Smooth muscle cell (in vitro differentiated cells): ENCODE measurements at regions not wholly inside any gene's neighbourhood (a gene's known extent, or its start where the extent isn't known, plus 50 kb on each side); places are given as distances from the start of the nearest gene placed in this dataset.

Experiments
- DNase-seq: peaks from one replicate; lab custom pipeline; 2025; ENCODE audit not compliant: unreplicated experiment; lab: John Stamatoyannopoulos, UW
- H2AFZ ChIP-seq: fragments of 200-600 bp; sonication (generic); 2 replicates; pipeline ENCODE4 v1.6.0; 2016; ENCODE audit warnings: antibody characterized with exemption, low read depth, mild to moderate bottlenecking
- H3F3A ChIP-seq: fragments of 200-600 bp; sonication (generic); 2 replicates; pipeline ENCODE4 v1.6.0; 2017; ENCODE audit warnings: antibody characterized with exemption, low read depth
- H3K27ac ChIP-seq: fragments of 200-600 bp; sonication (generic); 2 replicates; pipeline ENCODE4 v1.5.1; 2016; ENCODE audit warnings: low read depth, mild to moderate bottlenecking
- H3K27me3 ChIP-seq: fragments of 200-600 bp; sonication (generic); 2 replicates; pipeline ENCODE4 v1.6.1; 2016; ENCODE audit warnings: low read depth, mild to moderate bottlenecking
- H3K36me3 ChIP-seq: fragments of 200-600 bp; sonication (generic); 2 replicates; pipeline ENCODE4 v1.5.1; 2016; ENCODE audit warnings: low read depth
- H3K4me1 ChIP-seq: fragments of 200-600 bp; sonication (generic); 2 replicates; pipeline ENCODE4 v1.5.1; 2016; ENCODE audit warnings: low read depth
- H3K4me2 ChIP-seq: fragments of 200-600 bp; sonication (generic); 2 replicates; pipeline ENCODE4 v1.6.0; 2016; ENCODE audit warnings: mild to moderate bottlenecking
- H3K4me3 ChIP-seq: fragments of 200-600 bp; sonication (generic); 2 replicates; pipeline ENCODE4 v1.5.1; 2016; ENCODE audit warnings: mild to moderate bottlenecking
- H3K79me2 ChIP-seq: fragments of 200-600 bp; sonication (generic); 2 replicates; pipeline ENCODE4 v1.6.0; 2016; ENCODE audit warnings: low read depth, mild to moderate bottlenecking
- H3K9ac ChIP-seq: fragments of 200-600 bp; sonication (generic); 2 replicates; pipeline ENCODE4 v1.6.0; 2016; ENCODE audit warnings: low read depth
- H3K9me3 ChIP-seq: fragments of 200-600 bp; sonication (generic); replicated peaks from 2 replicates; pipeline ENCODE4 v1.5.1; 2016; ENCODE audit warnings: low read depth
- H4K20me1 ChIP-seq: fragments of 200-600 bp; sonication (generic); 2 replicates; pipeline ENCODE4 v1.6.0; 2016; ENCODE audit warnings: low read depth
- WGBS: methylation state at CpG from one replicate; pipeline ENCODE4 v1.1.7; 2016; ENCODE audit warnings: low lambda C conversion rate; 5-methylcytosine and 5-hydroxymethylcytosine counted together
- TF ChIP-seq, protein P1 (sequence below): fragments of 200-600 bp; sonication (generic); IDR thresholded peaks from 2 replicates; pipeline ENCODE4 v1.5.1; 2017; ENCODE audit warnings: borderline replicate concordance, mild to moderate bottlenecking, antibody characterized with exemption; ENCODE audit not compliant: insufficient read depth, poor library complexity, severe bottlenecking

- DNase-seq: no peak
- TF ChIP-seq, protein P1, sequence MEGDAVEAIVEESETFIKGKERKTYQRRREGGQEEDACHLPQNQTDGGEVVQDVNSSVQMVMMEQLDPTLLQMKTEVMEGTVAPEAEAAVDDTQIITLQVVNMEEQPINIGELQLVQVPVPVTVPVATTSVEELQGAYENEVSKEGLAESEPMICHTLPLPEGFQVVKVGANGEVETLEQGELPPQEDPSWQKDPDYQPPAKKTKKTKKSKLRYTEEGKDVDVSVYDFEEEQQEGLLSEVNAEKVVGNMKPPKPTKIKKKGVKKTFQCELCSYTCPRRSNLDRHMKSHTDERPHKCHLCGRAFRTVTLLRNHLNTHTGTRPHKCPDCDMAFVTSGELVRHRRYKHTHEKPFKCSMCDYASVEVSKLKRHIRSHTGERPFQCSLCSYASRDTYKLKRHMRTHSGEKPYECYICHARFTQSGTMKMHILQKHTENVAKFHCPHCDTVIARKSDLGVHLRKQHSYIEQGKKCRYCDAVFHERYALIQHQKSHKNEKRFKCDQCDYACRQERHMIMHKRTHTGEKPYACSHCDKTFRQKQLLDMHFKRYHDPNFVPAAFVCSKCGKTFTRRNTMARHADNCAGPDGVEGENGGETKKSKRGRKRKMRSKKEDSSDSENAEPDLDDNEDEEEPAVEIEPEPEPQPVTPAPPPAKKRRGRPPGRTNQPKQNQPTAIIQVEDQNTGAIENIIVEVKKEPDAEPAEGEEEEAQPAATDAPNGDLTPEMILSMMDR: no peak
- Histone ChIP-seq H3K27ac (no peak overlapping the region), H3F3A (no peaks in the 10 kb centered on the region), H3K4me3 (no peak overlapping the region), H3K9me3 (no peaks in the 10 kb centered on the region), H2AFZ (no peak overlapping the region), H3K79me2 (no peaks in the 10 kb centered on the region), H3K9ac (no peak overlapping the region), H3K36me3 (no peaks in the 10 kb centered on the region), H4K20me1 (no peaks in the 10 kb centered on the region), H3K4me2 (no peak overlapping the region), H3K4me1 (no peaks in the 10 kb centered on the region), H3K27me3 (peaks cover 15% of the 10 kb centered on the region)
- 78% methylated on average over 3 of the region's 3 CpGs for WGBS
These were observed 598.3 kb upstream of the ZNF385D start for GRCh38 chr3:22349215-22349851.

DNA sequence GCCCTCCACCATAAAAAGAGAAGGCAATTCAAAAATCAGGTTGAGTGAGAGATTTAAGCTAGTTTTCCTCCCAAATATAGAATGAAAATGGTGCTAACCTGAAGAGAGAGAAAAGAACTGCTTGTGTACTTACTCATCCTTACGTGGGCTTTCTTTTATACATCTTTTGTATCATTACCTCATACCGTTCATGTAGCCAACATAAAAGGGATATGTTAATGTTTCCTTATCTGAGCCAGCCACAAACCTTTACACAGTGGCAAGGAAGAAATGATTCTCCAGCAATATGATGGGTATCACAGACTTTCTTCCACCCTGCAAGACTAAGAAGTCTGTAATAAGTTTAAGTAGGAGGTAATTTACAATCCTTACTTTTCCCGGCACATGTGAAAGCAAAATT lies 600.8 kb upstream of the ZNF385D start:
- Histone ChIP-seq H3K4me3 (no peak overlapping the region), H3K9ac (no peak overlapping the region), H3K27me3 (peaks cover 8% of the 10 kb centered on the region), H3F3A (no peaks in the 10 kb centered on the region), H3K4me2 (no peak overlapping the region), H3K36me3 (no peaks in the 10 kb centered on the region), H4K20me1 (no peaks in the 10 kb centered on the region), H3K4me1 (no peaks in the 10 kb centered on the region), H3K79me2 (no peaks in the 10 kb centered on the region), H3K9me3 (no peaks in the 10 kb centered on the region), H2AFZ (no peak overlapping the region), H3K27ac (no peak overlapping the region)
- DNase-seq: no peak
- WGBS: 86% methylated on average over 3 of the region's 3 CpGs
- TF ChIP-seq, protein P1: no peak

DNA sequence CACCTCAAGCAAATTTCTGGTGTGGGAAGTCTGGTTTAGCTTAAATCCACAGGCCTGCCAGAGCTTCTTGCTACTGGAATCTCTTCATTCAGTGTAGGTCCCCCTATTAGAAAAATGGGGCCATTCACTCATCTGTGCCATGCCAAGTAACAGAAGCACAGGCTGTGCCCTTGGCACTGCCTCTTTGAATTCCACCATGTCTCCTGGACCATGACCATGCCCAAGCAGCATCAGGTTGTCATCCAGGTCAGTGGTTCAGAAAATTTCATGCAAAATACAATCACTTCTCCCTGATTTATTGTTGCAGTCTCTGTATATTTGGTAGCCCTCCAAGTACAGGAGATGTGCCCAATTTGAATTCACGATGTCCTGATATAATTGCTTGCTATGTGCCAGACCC lies 602.1 kb upstream of the ZNF385D start:
- Histone ChIP-seq H3F3A (no peaks in the 10 kb centered on the region), H3K9me3 (no peaks in the 10 kb centered on the region), H4K20me1 (no peaks in the 10 kb centered on the region), H3K27ac (no peak overlapping the region), H3K4me1 (no peaks in the 10 kb centered on the region), H3K4me3 (no peak overlapping the region), H2AFZ (no peak overlapping the region), H3K79me2 (no peaks in the 10 kb centered on the region), H3K9ac (no peak overlapping the region), H3K4me2 (no peak overlapping the region), H3K36me3 (no peaks in the 10 kb centered on the region), H3K27me3 (peaks cover 5% of the 10 kb centered on the region)
- TF ChIP-seq, protein P1: no peak
- DNase-seq: no peak
- 83% methylated on average over 1 of the region's 1 CpG for WGBS

- H3K9me3 ChIP-seq: no peaks in the 10 kb centered on the region
- H3K79me2 ChIP-seq: no peaks in the 10 kb centered on the region
- no peak for DNase-seq
- no peaks in the 10 kb centered on the region for H3F3A ChIP-seq
- H3K4me3 ChIP-seq: no peak overlapping the region
- TF ChIP-seq, protein P1: no peak
- H3K36me3 ChIP-seq: no peaks in the 10 kb centered on the region
- H3K4me1 ChIP-seq: no peaks in the 10 kb centered on the region
- no peak overlapping the region for H3K4me2 ChIP-seq
- no peak overlapping the region for H3K9ac ChIP-seq
- no peaks in the 10 kb centered on the region for H4K20me1 ChIP-seq
- 87% methylated on average over 1 of the region's 1 CpG for WGBS
- peaks cover 6% of the 10 kb centered on the region for H3K27me3 ChIP-seq
- no peak overlapping the region for H3K27ac ChIP-seq
- no peak overlapping the region for H2AFZ ChIP-seq
These were observed 607.3 kb upstream of the ZNF385D start for GRCh38 chr3:22358334-22358733.
